GM19455 (cell line): ENCODE measurements at regions not wholly inside any gene's neighbourhood (a gene's known extent, or its start where the extent isn't known, plus 50 kb on each side); places are given as distances from the start of the nearest gene placed in this dataset.
A peak's percentile ranks its signal among the peaks of the same experiment; 100 is the strongest.

Source experiments
- ATAC-seq: cut with Tn5 transposase; IDR thresholded peaks from one replicate; pipeline ENCODE4 v1.9.1; 2021; ENCODE audit not compliant: unreplicated experiment

GRCh38 chr7:113825832-113826231, 93.0 kb downstream of the PPP1R3A start:
- no peak for ATAC-seq

GRCh38 chr7:113824117-113824823, 94.5 kb downstream of the PPP1R3A start:
- no peak for ATAC-seq

DNA sequence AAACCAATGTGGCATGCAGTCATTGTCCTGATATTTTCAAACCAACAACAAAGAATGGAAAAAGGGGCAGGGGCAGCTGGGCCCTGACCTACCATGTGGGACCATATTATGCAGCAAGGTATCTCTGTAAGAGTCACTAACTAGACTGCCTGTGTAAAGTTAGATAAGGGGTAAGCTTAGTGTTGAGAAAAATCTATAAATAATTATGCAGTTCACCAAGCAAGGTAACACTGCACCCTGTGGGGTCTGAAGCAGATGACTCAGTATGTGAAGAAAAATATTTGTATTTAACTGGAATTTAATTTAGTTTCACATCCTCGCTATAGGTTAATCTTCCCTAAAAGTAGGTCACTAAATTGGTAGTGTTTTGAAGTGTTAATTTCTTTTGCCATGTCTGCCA, 99.3 kb downstream of the PPP1R3A start:
- ATAC-seq = no peak

GRCh38 chr7:113816639-113817038, 102.2 kb downstream of the PPP1R3A start:
- ATAC-seq = no peak

DNA sequence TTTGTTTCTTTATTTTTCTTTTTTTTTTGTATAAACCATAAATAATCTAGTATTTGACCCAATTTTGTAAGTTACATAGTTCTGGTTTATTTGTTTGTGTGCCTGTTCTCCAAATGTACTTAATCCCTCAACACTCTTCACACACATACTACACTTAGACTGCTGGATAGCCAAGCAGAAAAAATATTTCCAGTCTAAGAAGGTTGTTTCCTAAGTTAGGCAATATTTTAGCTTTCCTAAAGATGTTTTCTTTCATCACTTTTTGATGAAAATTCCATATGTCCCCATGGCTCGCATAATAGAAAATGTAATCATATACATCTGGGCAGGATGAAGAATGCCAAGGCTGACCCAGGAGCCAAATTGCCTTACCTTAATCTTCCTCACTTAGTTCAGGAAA, 105.3 kb downstream of the PPP1R3A start:
- ATAC-seq = no peak

DNA sequence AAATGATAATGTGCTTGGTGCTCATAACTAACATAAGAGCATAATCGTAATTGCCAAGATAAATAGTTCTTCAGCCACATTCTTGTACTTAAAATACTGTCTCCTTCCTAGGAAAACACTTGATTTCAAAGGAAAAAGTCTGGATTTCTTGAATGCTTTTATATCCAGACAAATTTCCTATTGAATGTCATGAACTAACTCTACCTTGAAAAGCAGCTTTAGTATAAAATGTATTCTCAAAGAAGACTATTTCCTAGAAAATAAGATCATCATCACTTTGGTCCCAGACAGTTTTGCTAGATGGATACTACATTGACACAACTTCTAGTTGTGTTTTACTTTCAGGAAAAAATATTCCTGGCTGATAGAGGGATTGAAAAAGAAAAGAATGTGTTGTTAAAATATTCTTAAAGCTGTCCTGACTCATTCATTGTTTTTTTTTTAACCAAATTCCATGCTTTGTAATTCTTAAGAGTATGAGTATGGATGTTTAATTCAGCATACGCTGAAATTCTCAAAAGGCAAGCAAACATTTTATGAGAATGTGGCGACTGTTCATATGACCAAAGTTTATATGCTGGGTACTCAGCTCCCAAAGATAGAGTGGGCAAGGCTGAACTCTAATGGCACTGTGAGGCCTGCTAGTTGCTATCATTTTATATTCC, 106.1 kb downstream of the PPP1R3A start:
- ATAC-seq = no peak

GRCh38 chr7:113810080-113810744, 108.6 kb downstream of the PPP1R3A start:
- ATAC-seq = no peak

DNA sequence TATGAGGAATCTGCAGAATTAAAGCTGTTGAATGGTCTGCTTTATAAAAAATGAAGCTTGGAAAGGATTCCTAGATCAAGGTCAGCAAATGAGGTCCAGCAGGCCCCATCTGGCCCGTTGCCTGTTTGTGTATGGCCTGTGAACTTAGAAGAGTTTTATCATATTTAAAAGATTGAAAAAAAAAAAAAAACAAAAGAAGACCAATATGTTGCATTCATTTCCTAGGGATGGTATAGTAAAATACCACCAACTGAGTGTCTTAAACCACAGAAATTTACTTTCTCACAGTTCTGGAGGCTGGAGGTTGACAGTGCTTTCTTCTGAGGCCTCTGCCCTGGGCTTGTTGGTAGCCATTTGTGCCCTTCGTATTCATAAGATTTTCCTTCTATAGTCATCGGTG, 109.2 kb downstream of the PPP1R3A start:
- ATAC-seq = no peak

GRCh38 chr7:113806633-113807327, 112.0 kb downstream of the PPP1R3A start:
- no peak for ATAC-seq

DNA sequence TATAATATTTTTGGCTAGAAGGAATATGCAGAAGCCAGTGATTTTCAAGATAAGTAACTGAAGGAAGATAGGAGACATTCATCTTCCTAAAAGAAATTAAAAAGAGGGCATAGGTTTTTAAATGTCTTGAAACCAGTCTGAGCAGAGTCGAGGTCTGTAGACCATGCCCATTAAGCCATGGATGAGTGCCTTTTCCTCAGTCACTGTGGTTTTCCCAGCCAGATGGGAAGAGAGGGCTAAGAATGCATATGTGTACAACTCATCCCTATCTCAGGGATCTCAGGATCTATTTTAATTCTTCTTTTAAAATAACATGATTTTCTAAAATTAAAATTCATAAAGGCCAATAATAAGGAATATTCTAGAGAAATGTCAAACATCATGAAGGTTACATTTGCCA, 112.8 kb downstream of the PPP1R3A start:
- ATAC-seq = no peak

DNA sequence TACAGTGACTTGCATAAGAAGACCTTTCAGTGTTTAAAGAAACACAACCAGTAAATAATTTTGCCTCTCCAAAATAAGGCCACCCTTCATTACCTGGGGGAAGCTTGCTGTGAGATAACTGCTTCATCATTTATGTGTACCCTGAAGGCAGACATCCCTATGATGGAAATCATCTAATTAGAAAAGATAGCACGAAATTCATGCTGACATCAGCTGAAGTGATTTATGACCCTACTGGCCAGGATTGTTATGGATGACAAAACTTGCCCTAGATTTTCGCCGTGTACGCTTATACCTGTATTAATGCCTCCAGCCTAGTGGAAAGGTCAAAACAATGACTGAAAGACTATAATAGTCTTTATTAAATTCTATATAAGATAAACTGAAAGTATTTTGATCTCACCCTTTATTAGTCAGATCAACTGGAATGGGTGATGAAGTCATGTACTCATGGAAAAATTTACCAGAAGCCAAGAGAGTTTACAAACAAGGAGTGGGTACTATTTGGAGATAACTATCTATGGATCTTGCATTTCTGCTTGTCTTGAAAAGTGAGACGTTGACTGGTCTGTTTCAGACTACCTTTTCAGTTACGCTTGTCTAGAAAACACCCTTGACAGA, 114.2 kb downstream of the PPP1R3A start:
- no peak for ATAC-seq

GRCh38 chr7:113801751-113802150, 117.1 kb downstream of the PPP1R3A start:
- ATAC-seq = no peak

- no peak for ATAC-seq
These were observed 118.0 kb downstream of the PPP1R3A start for GRCh38 chr7:113800826-113801225.

GRCh38 chr7:113799896-113800295, 118.9 kb downstream of the PPP1R3A start:
- peak; percentile 84 for ATAC-seq

- no peak for ATAC-seq
These were observed 121.3 kb downstream of the PPP1R3A start for GRCh38 chr7:113797420-113798010.

DNA sequence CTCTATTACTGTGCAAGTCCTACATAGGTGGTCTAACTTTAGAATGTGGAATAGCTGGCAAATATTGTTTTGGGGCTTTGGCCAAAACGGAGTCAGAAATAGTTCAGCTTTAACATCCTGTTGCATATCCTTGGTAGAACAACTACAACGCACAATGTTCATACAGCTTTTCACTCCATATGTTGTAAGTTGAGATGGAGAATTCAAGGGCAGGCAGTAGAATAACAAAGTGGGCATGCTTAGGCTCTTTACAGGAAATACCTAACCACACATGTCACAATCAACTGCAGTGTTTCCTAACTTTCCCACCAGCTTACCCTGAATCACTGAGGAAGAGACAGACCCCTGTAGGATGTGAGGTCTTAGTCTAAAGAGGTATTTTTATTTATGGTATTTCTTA, 122.3 kb downstream of the PPP1R3A start:
- no peak for ATAC-seq

DNA sequence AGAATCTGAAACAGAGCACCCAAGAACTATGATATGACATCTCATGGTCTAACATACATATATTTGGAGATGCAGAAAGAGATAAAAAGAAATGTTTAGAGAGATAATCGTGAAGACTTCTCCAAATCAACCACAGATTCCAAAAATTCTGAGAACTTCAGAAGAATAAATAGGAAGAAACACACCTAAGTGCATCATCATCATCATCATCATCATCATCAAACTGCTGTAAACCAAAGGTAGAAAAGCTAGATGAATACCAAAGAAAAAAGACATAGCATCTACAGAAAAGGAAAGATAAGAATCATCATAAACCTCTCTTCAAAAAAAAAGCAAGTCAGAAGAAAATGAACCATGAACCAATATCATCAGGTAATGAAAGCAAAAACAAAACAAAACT, 124.2 kb downstream of the PPP1R3A start:
- ATAC-seq = no peak

- ATAC-seq = no peak
These were observed 125.6 kb downstream of the PPP1R3A start for GRCh38 chr7:113793171-113793570.

DNA sequence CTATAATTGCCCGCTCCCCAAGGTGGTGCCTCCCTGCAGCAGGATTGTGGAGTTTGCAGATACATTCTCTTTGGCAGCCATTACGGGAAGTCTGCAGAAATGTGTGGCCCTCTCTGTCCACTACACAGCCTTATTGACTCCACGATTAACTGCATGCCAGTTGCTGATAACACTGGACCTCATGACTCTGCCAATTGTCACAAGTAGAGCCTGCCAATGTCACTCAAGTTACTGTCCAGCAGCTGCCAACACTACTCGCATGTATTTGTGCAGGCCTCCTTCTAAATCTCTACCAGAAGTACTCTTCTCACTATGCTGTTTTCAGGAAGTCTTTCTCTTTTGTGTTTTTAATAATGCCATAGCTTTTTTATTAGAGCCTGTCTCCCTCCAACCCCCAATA, 128.8 kb downstream of the PPP1R3A start:
- no peak for ATAC-seq

DNA sequence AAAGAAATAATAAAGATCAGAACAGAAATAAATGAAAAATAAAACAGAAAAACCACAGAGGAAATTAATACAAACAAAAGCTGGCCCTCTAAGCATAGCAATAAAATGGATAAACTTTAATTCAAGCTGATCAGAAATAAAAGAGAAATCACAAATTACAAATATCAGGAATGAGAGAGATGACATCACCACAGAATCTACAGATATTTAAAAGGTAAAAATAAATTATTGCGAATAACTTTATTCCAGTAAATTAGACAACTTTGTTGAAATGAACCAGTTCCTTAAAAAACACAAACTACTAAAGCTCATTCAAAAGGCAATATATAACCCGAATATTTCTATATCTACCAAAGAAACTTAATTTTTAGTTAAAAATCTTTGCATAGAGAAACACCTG, 131.7 kb downstream of the PPP1R3A start:
- ATAC-seq = no peak

- ATAC-seq = no peak
These were observed 133.9 kb downstream of the PPP1R3A start for GRCh38 chr7:113784956-113785355.
